GM21526 (cell line): ENCODE measurements at regions not wholly inside any gene's neighbourhood (a gene's known extent, or its start where the extent isn't known, plus 50 kb on each side); places are given as distances from the start of the nearest gene placed in this dataset.

Source experiments
- ATAC-seq: cut with Tn5 transposase; IDR thresholded peaks from one replicate; pipeline ENCODE4 v1.9.1; 2021; ENCODE audit warnings: moderate library complexity; ENCODE audit not compliant: unreplicated experiment, low FRiP score

- no peak for ATAC-seq
Measured at GRCh38 chr16:65185241-65185778, 63.4 kb upstream of the CDH11 start.

GRCh38 chr16:65181071-65181561 is 59.3 kb upstream of the CDH11 start:
- no peak for ATAC-seq

GRCh38 chr16:65178151-65178550 is 56.3 kb upstream of the CDH11 start:
- no peak for ATAC-seq

- ATAC-seq: no peak
Measured at GRCh38 chr16:65176603-65177002, 54.7 kb upstream of the CDH11 start.

GRCh38 chr16:65172356-65172755 is 50.5 kb upstream of the CDH11 start:
- no peak for ATAC-seq
